AG09309 (cell line): ENCODE measurements at regions not wholly inside any gene's neighbourhood (a gene's known extent, or its start where the extent isn't known, plus 50 kb on each side); places are given as distances from the start of the nearest gene placed in this dataset.

Experiments
- DNase-seq: peaks from one replicate; pipeline ENCODE4 v3.0.0-alpha.2; 2010; ENCODE audit warnings: low read depth
- H3K4me3 ChIP-seq: 2 replicates; pipeline ENCODE4 v1.5.1; 2011; ENCODE audit warnings: mild to moderate bottlenecking, low read depth, low read length, moderate library complexity; ENCODE audit not compliant: control insufficient read depth
- CTCF ChIP-seq: IDR thresholded peaks from 2 replicates; pipeline ENCODE4 v1.5.1; 2011; ENCODE audit warnings: mild to moderate bottlenecking, low read depth, low read length, inconsistent platforms; ENCODE audit not compliant: insufficient read depth, control insufficient read depth; ENCODE audit errors: missing control alignments

DNA sequence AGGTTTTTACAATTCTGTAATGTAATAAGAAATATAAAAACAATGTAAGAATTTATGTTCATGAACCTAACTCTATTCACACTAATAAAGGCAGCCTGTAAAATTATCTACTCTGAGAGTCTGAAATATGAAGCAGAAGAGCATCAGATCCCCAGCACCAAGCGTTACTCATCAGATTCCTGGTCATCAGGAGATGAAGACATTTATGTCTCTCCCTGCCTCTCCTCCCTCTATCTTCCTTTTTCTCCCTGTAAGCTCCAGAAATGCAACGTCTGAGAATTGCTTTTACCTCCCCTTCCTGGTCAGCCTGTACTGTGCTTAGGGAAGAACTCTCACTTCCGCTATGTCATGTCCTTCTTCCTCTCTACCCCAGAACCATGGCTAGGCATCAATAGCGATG lies 114.4 kb upstream of the SLIT3 start:
- H3K4me3 ChIP-seq: no peak overlapping the region
- peak; percentile 21 for DNase-seq
- no peak for TF ChIP-seq CTCF

DNA sequence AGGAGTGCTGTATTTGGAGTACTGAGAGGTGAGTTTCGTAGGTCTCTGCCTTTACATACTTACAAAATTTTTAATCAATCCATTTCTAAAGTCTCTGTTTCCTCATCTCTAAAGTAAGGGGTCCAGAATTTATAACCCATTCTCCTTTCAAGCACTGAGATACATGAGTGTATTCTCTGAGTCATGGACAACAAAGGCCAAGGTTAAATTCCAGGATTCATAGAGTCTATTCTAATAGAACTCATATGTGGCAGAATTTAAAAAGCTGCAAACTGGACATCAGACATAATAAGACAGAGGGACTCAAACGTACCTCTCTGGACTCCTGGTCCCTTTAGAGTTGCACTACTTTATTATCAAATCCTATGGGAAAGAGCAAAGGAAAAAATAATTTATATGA lies 112.5 kb upstream of the SLIT3 start:
- TF ChIP-seq CTCF: no peak
- no peak for DNase-seq

GRCh38 chr5:169412831-169413230 lies 111.9 kb upstream of the SLIT3 start:
- no peak overlapping the region for H3K4me3 ChIP-seq
- no peak for TF ChIP-seq CTCF
- no peak for DNase-seq

More for the DNA sequence above, 112.5 kb upstream of the SLIT3 start:
- H3K4me3 ChIP-seq: no peak overlapping the region

DNA sequence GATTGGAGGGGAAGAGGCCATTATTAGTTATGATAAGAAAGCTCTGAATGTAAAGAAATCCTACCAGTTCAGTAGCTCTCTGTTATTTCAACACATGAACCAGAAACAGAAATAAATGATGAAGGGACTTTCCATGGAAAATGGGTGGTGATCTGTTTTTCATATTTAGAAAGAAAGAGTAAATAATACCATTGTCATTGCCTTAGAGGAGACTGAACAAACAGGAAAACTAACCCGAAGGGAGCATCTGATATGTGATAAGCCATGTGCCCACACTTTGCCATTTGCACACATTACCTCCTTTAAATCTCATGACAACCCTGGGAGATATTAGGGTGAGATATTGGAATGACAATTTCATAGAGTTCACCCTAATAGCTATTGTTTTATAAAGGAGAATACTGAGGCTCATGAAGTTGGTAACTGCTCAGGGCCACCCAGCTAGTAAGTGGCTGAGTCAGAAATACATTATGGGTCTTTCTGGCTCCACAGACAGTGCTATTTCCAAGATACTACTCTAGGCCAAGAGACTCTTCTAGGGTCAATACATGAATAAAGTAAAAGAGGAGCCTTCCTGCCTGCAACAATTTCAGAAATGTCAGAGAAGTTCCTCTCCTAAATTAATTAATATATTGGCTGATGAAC lies 111.0 kb upstream of the SLIT3 start:
- no peak for TF ChIP-seq CTCF
- no peak overlapping the region for H3K4me3 ChIP-seq
- no peak for DNase-seq

DNA sequence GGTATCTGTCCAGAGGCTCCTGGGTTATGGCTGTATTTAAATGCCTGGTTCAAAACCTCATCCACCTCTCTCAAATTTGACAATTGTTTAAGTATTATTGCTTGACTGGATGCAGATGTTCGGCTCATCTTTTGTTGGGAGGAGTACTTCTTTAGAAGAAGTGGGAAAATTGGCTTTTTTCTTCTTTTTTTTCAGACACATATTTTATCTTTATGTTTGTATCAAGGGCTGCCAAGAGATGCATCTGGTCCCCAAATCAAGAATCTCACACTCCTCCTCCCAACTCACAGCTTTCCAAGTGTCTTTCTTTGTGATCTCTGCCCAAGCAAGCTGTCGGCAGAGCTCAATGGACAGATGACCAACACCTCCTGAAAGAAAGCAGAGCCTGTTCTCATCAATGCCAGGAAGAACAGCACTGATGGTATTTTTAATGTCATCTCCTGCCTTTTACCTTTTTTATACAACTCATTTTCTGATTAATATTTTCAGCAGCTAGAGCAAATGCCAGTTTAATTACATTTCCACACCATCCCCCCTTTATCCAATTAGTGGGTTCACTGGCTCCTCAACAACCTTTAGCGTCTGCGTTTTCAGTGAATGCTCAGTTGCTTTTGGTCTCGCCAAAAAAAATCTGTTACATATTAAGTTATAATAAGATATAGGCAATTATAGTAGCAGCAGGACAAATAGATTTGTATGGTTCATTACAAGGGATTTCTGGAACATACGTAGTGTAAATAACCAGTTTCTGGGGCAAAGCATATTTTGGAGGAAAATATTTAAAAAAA lies 110.3 kb upstream of the SLIT3 start:
- no peak for TF ChIP-seq CTCF
- H3K4me3 ChIP-seq: no peak overlapping the region
- no peak for DNase-seq

- no peak for TF ChIP-seq CTCF
- H3K4me3 ChIP-seq: no peak overlapping the region
- peak; percentile 51 for DNase-seq
Observed at GRCh38 chr5:169408731-169409130, 107.8 kb upstream of the SLIT3 start.
